Natural killer cell treated with Interleukin-12 subunit alpha and Interleukin-12 subunit beta and Interleukin-15 and Interleukin-18, amount 100 ng/mL, for 72 hours (primary cell): ENCODE measurements at regions not wholly inside any gene's neighbourhood (a gene's known extent, or its start where the extent isn't known, plus 50 kb on each side); places are given as distances from the start of the nearest gene placed in this dataset.

Source experiments
- ATAC-seq, 2 donors: fragments of 150-1000 bp; cut with Tn5 transposase in 1 of 2; sonication (Bioruptor Pico), chemical (Tn5 transposase) in 1 of 2; 2 replicates each; pipeline ENCODE4 v1.10.0; 2021
- DNase-seq: peaks from one replicate; pipeline ENCODE4 v3.0.0; 2022; ENCODE audit warnings: low spot score
- H3K27ac Mint-ChIP-seq, 2 donors: 1 replicate in 1 of 2; 2 replicates in 1 of 2; pipeline ENCODE4 v1.8.0; 2022; ENCODE audit warnings: mixed read lengths in 2 of 2, mild to moderate bottlenecking in 1 of 2, moderate library complexity in 1 of 2
- H3K27me3 Mint-ChIP-seq, 2 donors: 1 replicate in 1 of 2; 2 replicates in 1 of 2; pipeline ENCODE4 v1.8.0; 2022; ENCODE audit warnings: mixed read lengths in 2 of 2
- H3K36me3 Mint-ChIP-seq: one replicate; pipeline ENCODE4 v1.8.0; 2022; ENCODE audit warnings: mixed read lengths
- H3K4me1 Mint-ChIP-seq, 2 donors: 1 replicate in 1 of 2; 2 replicates in 1 of 2; pipeline ENCODE4 v1.8.0; 2022; ENCODE audit warnings: low read depth in 2 of 2, mixed read lengths in 2 of 2, mild to moderate bottlenecking in 1 of 2
- H3K4me3 Mint-ChIP-seq: one replicate; pipeline ENCODE4 v1.8.0; 2022; ENCODE audit warnings: mixed read lengths
- H3K9me3 Mint-ChIP-seq: 2 replicates; pipeline ENCODE4 v1.8.0; 2022; ENCODE audit warnings: mixed read lengths

- H3K27ac Mint-ChIP-seq: no peak overlapping the region
- no peak for DNase-seq
- H3K36me3 Mint-ChIP-seq: peaks cover 23% of the 10 kb centered on the region
- H3K4me3 Mint-ChIP-seq: no peak overlapping the region
- H3K4me1 Mint-ChIP-seq: no peaks in the 10 kb centered on the region
- H3K9me3 Mint-ChIP-seq: peaks cover 16% of the 10 kb centered on the region
- H3K27me3 Mint-ChIP-seq: peaks cover 7 to 28% of the 10 kb centered on the region in 2 donors
- ATAC-seq: no peak
Measured at GRCh38 chr2:128708106-128708816, 389.6 kb upstream of the HS6ST1 start.

DNA sequence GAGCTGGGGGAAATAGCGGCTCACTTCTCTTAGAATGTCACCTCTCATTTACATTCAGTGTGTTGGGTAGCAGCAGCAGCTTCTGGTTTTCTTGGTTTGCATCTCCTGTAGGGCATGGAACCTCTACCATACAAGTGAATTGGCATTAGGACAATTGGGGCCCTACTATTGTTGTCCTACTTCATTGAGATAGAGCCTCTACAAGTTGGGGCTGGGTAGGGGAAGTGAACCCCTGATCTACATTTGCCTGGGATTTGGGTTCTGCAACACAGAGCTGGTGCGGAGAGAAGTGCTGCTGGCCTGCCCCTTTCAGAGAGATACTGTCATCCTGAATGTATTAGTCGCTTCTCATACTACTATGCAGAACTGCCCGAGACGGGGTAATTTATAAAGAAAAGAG, 391.6 kb upstream of the HS6ST1 start:
- Mint-ChIP-seq H3K27me3 (peaks cover 9 to 28% of the 10 kb centered on the region in 2 donors), H3K4me1 (peaks cover 0 to 2% of the 10 kb centered on the region in 2 donors), H3K9me3 (peaks cover 16% of the 10 kb centered on the region), H3K36me3 (peaks cover 23% of the 10 kb centered on the region), H3K27ac (no peak overlapping the region), H3K4me3 (no peak overlapping the region)
- ATAC-seq: no peak
- no peak for DNase-seq

DNA sequence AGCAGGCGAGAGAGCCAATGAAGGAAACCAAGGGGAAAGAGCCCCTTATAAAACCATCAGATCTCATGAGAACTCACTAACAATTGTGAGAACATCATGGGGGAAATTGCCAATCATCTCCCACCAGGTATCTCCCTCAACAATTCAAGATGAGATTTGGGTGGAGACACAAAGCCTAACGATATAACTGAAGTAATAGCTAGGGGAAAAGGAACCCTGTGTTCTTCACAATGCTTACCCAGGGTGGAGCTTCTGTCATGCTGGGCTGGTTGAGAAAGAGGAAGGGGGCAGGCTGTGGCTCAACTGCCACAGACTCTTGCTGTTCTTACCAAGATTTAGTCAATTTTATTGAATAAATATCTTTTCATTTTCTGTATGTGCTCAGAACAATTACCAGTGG, 392.1 kb upstream of the HS6ST1 start:
- peaks cover 14 to 33% of the 10 kb centered on the region in 2 donors for H3K27me3 Mint-ChIP-seq
- H3K27ac Mint-ChIP-seq: no peak overlapping the region
- peaks cover 0 to 4% of the 10 kb centered on the region in 2 donors for H3K4me1 Mint-ChIP-seq
- DNase-seq (no peak), ATAC-seq (no peak)
- H3K4me3 Mint-ChIP-seq: no peak overlapping the region
- peaks cover 16% of the 10 kb centered on the region for H3K9me3 Mint-ChIP-seq
- H3K36me3 Mint-ChIP-seq: peaks cover 23% of the 10 kb centered on the region

- ATAC-seq: no peak
- no peak for DNase-seq
- H3K4me1 Mint-ChIP-seq: peaks cover 0 to 4% of the 10 kb centered on the region in 2 donors
- H3K36me3 Mint-ChIP-seq: peaks cover 11% of the 10 kb centered on the region
- H3K27ac Mint-ChIP-seq: no peak overlapping the region
- H3K27me3 Mint-ChIP-seq: peaks cover 24 to 37% of the 10 kb centered on the region in 2 donors
- H3K9me3 Mint-ChIP-seq: peaks cover 4% of the 10 kb centered on the region
- H3K4me3 Mint-ChIP-seq: no peak overlapping the region
Measured at GRCh38 chr2:128714285-128714684, 395.6 kb upstream of the HS6ST1 start.

DNA sequence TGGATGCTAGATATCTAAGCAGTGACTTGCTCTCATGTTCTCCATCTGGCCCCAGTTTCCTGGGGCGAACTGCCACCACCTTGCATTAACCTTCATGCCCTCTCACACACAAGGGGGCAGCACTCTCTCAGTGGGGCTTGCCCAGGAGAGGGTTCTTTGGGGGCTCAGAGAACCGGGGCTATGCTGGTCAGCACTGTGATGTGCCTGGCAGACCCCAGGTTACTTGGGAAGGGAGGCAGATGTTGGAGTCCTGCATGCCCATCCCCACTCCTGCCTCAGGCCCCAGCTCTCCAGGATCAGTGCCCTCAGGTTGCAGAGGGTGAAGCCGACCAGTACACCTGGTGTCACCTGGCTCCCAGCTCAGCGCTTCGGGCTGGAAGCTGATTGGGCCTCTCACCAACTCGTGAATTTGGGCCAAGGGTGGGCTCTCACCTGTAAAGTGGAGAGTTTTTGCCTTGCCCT, 396.2 kb upstream of the HS6ST1 start:
- Mint-ChIP-seq H3K4me1 (peaks cover 0 to 4% of the 10 kb centered on the region in 2 donors), H3K27ac (no peak overlapping the region), H3K9me3 (peaks cover 1% of the 10 kb centered on the region), H3K4me3 (no peak overlapping the region), H3K36me3 (peaks cover 6% of the 10 kb centered on the region), H3K27me3 (peaks cover 24 to 32% of the 10 kb centered on the region in 2 donors)
- ATAC-seq (no peak), DNase-seq (no peak)

- no peaks in the 10 kb centered on the region for H3K9me3 Mint-ChIP-seq
- H3K4me1 Mint-ChIP-seq: peaks cover 0 to 4% of the 10 kb centered on the region in 2 donors
- no peak overlapping the region for H3K4me3 Mint-ChIP-seq
- H3K27me3 Mint-ChIP-seq: peaks cover 24 to 27% of the 10 kb centered on the region in 2 donors
- H3K36me3 Mint-ChIP-seq: peaks cover under 1% of the 10 kb centered on the region
- no peak for ATAC-seq
- DNase-seq: no peak
- H3K27ac Mint-ChIP-seq: no peak overlapping the region
Measured at GRCh38 chr2:128715360-128715759, 396.7 kb upstream of the HS6ST1 start.

DNA sequence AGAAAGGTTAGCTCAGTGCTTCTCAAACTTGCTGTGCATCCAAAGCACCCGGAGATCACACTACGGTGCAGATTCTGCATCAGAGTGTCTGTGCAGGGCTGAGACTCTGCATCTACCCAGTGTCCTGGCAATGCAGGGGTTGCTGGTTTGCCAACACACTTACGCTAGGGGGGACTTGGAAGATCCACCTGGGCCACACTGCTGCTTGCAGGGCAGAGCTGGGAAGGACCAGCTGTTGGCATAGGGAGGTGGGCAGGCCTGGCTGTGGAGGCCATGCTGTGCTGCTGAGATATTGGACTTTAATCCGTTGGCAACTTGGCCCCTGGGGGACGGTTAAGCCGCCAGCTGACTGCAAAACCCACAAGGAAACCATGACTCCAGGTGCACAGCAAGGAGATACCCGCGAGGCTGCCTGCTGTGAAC, 397.6 kb upstream of the HS6ST1 start:
- no peak for ATAC-seq
- no peak overlapping the region for H3K27ac Mint-ChIP-seq
- peaks cover 0 to 4% of the 10 kb centered on the region in 2 donors for H3K4me1 Mint-ChIP-seq
- DNase-seq: no peak
- no peak overlapping the region for H3K4me3 Mint-ChIP-seq
- H3K9me3 Mint-ChIP-seq: no peaks in the 10 kb centered on the region
- peaks cover 24% of the 10 kb centered on the region in 2 donors for H3K27me3 Mint-ChIP-seq
- H3K36me3 Mint-ChIP-seq: no peaks in the 10 kb centered on the region

- Mint-ChIP-seq H3K4me1 (peaks cover 0 to 4% of the 10 kb centered on the region in 2 donors), H3K27me3 (peaks cover 21 to 23% of the 10 kb centered on the region in 2 donors), H3K4me3 (no peak overlapping the region), H3K27ac (no peak overlapping the region), H3K9me3 (no peaks in the 10 kb centered on the region), H3K36me3 (no peaks in the 10 kb centered on the region)
- DNase-seq (no peak), ATAC-seq (no peak)
Measured at GRCh38 chr2:128717758-128718710, 399.4 kb upstream of the HS6ST1 start.

DNA sequence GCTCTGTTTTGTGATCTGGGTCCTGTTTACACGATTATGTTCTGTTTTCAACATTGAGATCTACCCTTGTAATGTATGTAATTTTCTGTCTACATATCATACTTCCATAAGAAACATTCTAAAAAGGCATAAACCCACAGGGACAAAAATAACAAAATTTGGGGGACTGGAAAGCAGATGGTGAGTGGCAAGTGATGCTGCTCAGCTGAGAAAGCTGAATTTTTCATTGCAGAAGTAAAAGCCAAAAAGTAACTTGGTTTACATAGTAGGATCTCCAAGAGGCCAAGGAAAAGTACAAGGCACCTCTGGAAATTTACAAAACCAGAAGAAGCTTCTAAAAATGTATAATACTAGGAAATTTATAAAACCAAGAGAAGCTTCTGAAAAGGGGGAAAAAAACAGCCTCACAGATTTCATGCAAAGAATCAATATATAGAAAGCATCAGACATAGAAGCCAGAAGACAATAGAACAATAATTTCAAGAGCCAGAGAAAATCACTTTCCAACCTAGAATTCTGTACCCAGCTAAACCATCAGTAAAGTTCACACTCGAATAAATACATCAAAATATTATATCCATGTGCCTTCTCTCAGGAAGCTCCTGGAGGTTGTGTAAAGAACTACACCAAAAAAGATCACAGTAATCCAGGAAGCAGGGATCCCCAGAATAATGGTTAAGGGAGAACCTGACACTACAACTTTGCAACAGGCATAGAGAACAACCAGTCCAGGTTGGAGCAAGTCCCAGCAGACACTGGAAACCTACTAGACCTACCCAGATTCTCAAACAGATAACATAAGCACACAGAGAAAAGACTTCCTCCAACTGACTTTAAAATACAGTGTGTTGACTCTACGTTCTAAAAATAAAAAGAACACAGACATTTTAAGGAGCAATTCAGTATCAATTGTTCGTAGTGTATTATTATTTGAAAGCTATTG, 401.7 kb upstream of the HS6ST1 start:
- no peaks in the 10 kb centered on the region for H3K36me3 Mint-ChIP-seq
- peaks cover under 1% of the 10 kb centered on the region in 2 donors for H3K4me1 Mint-ChIP-seq
- H3K27me3 Mint-ChIP-seq: peaks cover 9 to 14% of the 10 kb centered on the region in 2 donors
- ATAC-seq (no peak), DNase-seq (no peak)
- H3K27ac Mint-ChIP-seq: no peak overlapping the region
- H3K4me3 Mint-ChIP-seq: no peak overlapping the region
- H3K9me3 Mint-ChIP-seq: no peaks in the 10 kb centered on the region

DNA sequence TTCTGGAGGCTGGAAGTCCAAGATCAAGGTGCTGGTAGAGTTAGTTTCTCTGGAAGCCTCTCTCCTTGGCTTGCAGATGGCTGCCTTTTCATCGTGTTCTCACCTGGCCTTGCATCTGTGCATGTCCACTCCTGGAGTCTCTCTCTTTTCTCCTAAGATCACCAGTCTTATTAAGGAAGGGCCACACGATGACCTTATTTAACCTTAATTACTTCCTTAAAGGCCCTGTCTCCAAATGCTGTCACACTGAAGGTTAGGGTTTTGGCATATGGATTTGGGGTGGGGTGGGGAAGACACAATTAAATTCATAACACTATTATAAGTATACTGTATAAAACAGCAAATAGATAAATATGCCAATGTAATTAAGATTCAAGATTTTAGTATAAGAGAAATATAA, 402.4 kb upstream of the HS6ST1 start:
- peaks cover 7 to 8% of the 10 kb centered on the region in 2 donors for H3K27me3 Mint-ChIP-seq
- no peaks in the 10 kb centered on the region for H3K9me3 Mint-ChIP-seq
- ATAC-seq (no peak), DNase-seq (no peak)
- H3K4me3 Mint-ChIP-seq: no peak overlapping the region
- no peaks in the 10 kb centered on the region for H3K36me3 Mint-ChIP-seq
- H3K27ac Mint-ChIP-seq: no peak overlapping the region
- peaks cover 7 to 8% of the 10 kb centered on the region in 2 donors for H3K4me1 Mint-ChIP-seq

DNA sequence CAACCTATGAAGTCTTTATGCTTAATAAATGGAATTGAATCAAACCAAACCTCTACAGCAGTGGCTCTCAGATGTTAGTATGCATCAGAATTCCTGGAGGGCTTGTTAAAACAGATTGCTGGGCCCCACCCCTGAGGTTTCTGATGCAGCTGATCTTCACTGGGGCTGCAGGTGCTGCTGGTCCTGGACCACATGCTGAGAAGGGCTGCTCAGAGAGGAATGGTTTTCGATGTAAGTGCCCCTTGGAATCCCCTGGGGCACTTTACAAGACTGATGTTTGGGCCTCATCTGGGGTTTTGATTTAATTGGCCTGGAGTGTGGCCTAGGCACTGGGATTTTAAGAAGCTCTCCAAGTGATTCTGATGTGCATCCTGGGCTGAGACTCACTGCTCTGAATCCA, 403.8 kb upstream of the HS6ST1 start:
- peaks cover 16 to 21% of the 10 kb centered on the region in 2 donors for H3K4me1 Mint-ChIP-seq
- ATAC-seq (no peak), DNase-seq (no peak)
- no peaks in the 10 kb centered on the region for H3K9me3 Mint-ChIP-seq
- no peaks in the 10 kb centered on the region for H3K36me3 Mint-ChIP-seq
- peaks cover 5 to 8% of the 10 kb centered on the region in 2 donors for H3K27me3 Mint-ChIP-seq
- H3K27ac Mint-ChIP-seq: no peak overlapping the region
- no peak overlapping the region for H3K4me3 Mint-ChIP-seq

DNA sequence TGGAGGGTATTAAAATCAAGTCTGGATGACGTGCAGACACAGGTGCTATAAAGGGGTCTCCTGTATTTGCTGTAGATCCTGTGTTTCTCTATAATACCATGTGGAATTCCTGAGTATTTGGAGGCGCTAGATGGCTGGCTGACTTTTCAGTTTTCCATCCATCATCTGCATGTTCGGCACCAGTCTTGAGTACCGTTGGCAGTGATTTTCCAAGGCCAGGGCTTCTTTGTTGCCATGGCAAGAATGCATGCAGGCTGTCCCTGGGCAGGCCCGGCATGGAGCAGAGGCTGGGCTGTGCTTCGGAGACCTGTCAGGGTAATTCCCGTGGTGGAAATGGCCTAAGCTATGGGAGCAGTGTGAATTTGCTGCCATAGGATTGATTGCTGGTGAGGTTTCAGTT, 405.9 kb upstream of the HS6ST1 start:
- no peak for DNase-seq
- no peak overlapping the region for H3K27ac Mint-ChIP-seq
- H3K27me3 Mint-ChIP-seq: peaks cover 0 to 8% of the 10 kb centered on the region in 2 donors
- no peaks in the 10 kb centered on the region for H3K9me3 Mint-ChIP-seq
- H3K4me1 Mint-ChIP-seq: peaks cover 24 to 31% of the 10 kb centered on the region in 2 donors
- peaks cover 13% of the 10 kb centered on the region for H3K36me3 Mint-ChIP-seq
- ATAC-seq: no peak
- H3K4me3 Mint-ChIP-seq: no peak overlapping the region

DNA sequence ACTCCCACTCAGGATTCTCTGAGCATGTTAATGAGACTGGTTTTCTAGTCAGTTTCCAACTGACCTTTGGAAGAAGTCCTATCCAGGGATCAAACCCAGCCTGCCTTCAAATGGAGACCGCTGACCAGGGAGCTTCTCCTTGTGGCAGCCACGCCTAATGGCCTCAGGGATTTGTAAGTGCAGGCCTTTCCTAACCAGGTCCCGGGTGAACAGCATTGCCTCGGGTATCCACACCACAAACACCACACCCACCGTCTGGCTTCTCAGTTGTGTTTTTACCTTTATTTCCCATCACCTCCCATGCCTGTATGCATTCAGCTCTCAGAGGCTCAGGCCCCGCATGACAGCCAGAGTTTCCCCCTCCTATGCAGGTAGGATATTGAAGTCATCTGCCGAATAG, 406.3 kb upstream of the HS6ST1 start:
- Mint-ChIP-seq H3K4me1 (peaks cover 24 to 31% of the 10 kb centered on the region in 2 donors), H3K27ac (no peak overlapping the region), H3K4me3 (no peak overlapping the region), H3K9me3 (no peaks in the 10 kb centered on the region), H3K27me3 (peaks cover under 1 to 8% of the 10 kb centered on the region in 2 donors), H3K36me3 (peaks cover 13% of the 10 kb centered on the region)
- ATAC-seq (no peak), DNase-seq (no peak)
